Stomach smooth muscle (tissue), 2 donors: ENCODE measurements at regions not wholly inside any gene's neighbourhood (a gene's known extent, or its start where the extent isn't known, plus 50 kb on each side); places are given as distances from the start of the nearest gene placed in this dataset.

Experiments
- H3K27ac ChIP-seq: one replicate; pipeline ENCODE4 v1.7.0; 2013; ENCODE audit warnings: mild to moderate bottlenecking, low read length, inconsistent platforms
- H3K27me3 ChIP-seq, 2 donors: one replicate each; pipeline ENCODE4 v1.7.0; 2013; ENCODE audit warnings: low read length in 2 of 2; ENCODE audit not compliant: insufficient read depth in 2 of 2, control insufficient read depth in 1 of 2
- H3K36me3 ChIP-seq, 2 donors: one replicate each; pipeline ENCODE4 v1.7.0; 2013; ENCODE audit warnings: low read length in 2 of 2; ENCODE audit not compliant: control insufficient read depth in 2 of 2, insufficient read depth in 2 of 2
- H3K4me1 ChIP-seq: one replicate; pipeline ENCODE4 v1.7.0; 2013; ENCODE audit warnings: low read length; ENCODE audit not compliant: control insufficient read depth, insufficient read depth
- H3K4me3 ChIP-seq, 2 donors: one replicate each; pipeline ENCODE4 v1.7.0; 2013; ENCODE audit warnings: low read length in 2 of 2
- H3K9ac ChIP-seq, 2 donors: one replicate each; pipeline ENCODE4 v1.7.0; 2013; ENCODE audit warnings: low read length in 2 of 2, mild to moderate bottlenecking in 1 of 2
- H3K9me3 ChIP-seq, 2 donors: one replicate each; pipeline ENCODE4 v1.7.0; 2013; ENCODE audit warnings: low read length in 2 of 2; ENCODE audit not compliant: control insufficient read depth in 2 of 2
- donor health status: healthy.
- donor health status: Pancreatic carcinoma.

DNA sequence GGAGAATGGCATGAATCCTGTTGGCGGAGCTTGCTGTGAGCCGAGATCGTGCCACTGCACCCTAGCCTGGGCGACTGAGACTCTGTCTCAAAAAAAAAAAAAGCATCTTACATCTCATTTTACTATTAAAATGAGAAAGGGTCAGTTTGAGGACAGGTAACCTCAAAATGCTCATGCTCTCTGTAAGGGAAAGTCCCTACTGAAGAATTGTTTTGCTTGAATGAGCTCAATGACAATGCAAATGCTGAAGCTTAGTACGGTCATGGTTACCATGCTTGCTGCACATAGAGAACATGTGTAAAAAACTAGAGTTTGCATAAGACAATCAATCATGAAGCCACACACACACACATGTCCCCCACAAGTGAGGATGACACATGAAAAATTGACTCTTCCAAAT is 541.8 kb upstream of the AMELY start:
- no peak overlapping the region for H3K4me3 ChIP-seq
- H3K36me3 ChIP-seq, result no peaks in the 10 kb centered on the region
- H3K9me3 ChIP-seq, result no peaks in the 10 kb centered on the region
- H3K4me1 ChIP-seq, result no peaks in the 10 kb centered on the region
- no peak overlapping the region for H3K27ac ChIP-seq
- H3K27me3 ChIP-seq, result no peaks in the 10 kb centered on the region
- no peak overlapping the region for H3K9ac ChIP-seq

DNA sequence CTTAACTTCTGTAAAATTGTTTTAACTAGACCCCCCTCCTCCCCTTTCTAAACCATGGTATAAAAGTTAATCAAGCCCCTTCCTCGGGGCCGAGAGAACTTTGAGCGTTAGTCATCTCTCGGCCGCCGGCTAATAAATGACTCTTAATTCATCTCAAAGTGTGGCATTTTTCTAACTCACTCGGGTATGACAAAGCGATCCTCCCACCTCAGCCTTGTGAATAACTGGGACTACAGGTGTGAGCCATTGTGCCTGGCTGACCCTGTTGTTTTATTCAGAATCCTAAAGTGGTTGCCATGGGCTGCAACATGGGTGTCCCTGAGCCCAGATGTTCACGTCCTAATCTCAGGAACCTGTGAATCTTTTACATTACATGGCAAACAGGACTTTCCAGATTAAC is 540.7 kb upstream of the AMELY start:
- H3K9ac ChIP-seq, result no peak overlapping the region
- H3K4me3 ChIP-seq, result no peak overlapping the region
- H3K27ac ChIP-seq, result no peak overlapping the region
- no peaks in the 10 kb centered on the region for H3K36me3 ChIP-seq
- no peaks in the 10 kb centered on the region for H3K4me1 ChIP-seq
- no peaks in the 10 kb centered on the region for H3K27me3 ChIP-seq
- H3K9me3 ChIP-seq, result no peaks in the 10 kb centered on the region

DNA sequence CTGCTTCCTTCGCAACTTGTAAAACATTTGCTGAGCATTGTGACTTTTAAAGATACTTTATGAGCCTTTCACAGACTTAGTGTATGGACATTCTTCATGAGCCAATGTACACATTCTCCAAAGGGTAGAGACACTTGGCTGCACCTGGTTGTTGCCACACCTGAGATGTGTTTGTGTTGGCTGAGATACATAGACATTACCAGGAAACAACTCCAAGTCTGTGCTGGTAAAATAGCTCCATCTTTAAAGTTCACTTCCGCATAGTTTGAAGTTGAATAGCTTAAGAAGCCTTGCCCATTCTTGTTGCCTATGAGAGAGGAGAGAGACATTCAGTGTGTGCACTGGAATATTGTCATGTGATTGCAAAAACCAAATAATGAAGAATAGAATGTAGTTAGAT is 538.3 kb upstream of the AMELY start:
- Histone ChIP-seq H3K27me3 (no peaks in the 10 kb centered on the region), H3K9me3 (no peaks in the 10 kb centered on the region), H3K4me1 (no peaks in the 10 kb centered on the region), H3K4me3 (no peak overlapping the region), H3K9ac (no peak overlapping the region), H3K27ac (no peak overlapping the region), H3K36me3 (no peaks in the 10 kb centered on the region)

DNA sequence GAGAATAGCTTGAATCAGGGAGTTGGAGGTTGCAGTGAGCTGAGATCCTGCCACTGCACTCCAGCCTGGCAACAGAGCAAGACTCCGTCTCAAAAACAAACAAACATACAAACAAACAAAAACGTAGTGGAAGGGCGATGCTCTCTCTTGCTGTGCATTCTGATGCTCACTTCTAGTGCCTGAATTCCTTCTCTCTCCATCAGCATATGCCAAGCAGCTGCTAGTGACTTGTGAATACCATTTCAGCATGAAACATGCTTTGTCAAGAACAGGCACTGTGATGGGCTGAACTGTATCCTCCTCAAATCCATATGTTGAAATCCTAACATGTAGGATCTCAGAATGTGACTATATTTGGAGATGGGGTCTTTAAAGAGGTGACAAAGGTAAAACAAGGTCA is 537.1 kb upstream of the AMELY start:
- Histone ChIP-seq H3K27ac (no peak overlapping the region), H3K4me3 (no peak overlapping the region), H3K4me1 (no peaks in the 10 kb centered on the region), H3K27me3 (no peaks in the 10 kb centered on the region), H3K9me3 (no peaks in the 10 kb centered on the region), H3K36me3 (no peaks in the 10 kb centered on the region), H3K9ac (no peak overlapping the region)

DNA sequence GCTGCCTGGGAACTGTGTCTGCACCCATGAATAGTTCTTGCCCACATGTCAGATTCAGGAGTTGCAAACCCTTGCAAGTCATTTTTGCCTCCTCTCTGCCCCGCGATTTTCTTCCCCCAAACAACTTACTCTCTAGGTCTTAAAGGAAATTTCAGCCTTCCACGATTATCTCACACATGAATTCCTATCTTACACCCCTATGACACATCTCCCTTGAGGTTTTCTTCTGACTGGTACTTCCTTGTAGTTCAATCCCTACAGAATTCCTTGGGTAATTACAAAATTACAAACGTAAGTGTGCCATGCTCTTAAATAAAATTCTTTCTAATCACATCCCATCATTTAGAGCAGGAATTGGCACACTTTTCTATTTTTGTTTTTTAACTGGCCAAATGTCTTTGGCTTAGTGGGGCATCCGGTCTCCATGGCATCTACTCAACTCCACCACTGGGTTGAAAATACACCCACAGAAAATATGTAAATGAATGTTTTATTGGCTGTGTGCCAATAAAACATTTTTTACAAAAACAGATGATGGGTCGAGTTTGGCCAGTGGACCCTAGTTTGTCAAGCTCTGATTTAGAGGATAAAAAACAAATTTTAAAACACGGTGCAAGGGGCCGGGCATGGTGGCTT is 536.4 kb upstream of the AMELY start:
- Histone ChIP-seq H3K9me3 (no peaks in the 10 kb centered on the region), H3K27me3 (no peaks in the 10 kb centered on the region), H3K36me3 (no peaks in the 10 kb centered on the region), H3K27ac (no peak overlapping the region), H3K9ac (no peak overlapping the region), H3K4me3 (no peak overlapping the region), H3K4me1 (no peaks in the 10 kb centered on the region)

DNA sequence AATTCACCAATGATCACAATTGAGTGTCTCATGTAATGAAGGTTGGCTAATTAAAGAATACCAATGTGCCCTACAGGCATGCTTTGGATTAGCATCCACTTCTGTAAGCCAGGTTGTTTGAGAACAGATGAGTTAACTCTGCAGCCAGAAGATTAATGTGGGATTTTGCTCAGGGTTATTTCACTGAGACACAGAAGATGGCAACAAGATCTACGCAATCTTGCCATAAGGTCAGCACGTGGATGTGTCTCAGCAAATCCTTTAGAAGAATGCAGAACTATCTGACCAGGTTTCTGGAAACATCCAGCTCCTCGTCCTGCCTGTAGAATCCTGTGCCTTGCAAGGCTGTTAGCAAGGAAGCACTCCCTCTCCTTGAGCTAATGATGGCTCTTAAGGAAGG is 532.6 kb upstream of the AMELY start:
- Histone ChIP-seq H3K9ac (no peak overlapping the region), H3K9me3 (no peaks in the 10 kb centered on the region), H3K4me3 (no peak overlapping the region), H3K27me3 (no peaks in the 10 kb centered on the region), H3K36me3 (no peaks in the 10 kb centered on the region), H3K4me1 (no peaks in the 10 kb centered on the region), H3K27ac (no peak overlapping the region)

DNA sequence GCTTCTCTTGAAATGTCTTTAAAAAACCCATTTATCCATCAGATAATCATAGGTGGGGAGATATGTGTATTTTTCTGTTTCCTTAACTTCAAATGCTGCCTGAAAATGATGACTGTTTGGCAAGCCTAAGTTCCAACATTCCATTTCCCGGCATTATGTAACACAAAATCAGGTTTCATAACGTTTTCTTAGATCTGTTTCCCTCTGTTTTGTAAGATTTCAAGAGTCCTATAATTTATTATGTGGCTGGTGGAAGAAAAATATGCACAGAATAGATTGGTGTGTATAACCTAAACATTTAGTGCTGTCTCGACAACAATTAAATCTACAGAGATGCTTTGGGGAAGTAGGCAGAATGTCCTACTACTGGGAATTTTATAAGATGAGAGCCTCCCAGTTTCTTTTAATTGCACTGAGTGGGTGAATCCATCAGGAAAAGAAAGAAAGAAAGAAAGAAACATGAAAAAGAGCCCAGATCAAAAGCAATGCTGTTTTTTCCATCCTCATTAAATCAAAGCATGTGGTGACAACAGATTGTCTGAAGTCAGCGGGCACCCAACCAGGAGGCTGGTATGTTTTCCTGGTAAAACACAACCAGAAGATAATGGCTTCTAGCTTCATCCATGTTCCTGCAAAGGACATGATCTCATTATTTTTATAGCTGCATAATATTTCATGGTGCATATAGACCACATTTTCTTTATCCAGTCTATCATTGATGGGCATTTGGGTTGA is 529.4 kb upstream of the AMELY start:
- Histone ChIP-seq H3K4me3 (no peak overlapping the region), H3K9me3 (no peaks in the 10 kb centered on the region), H3K4me1 (no peaks in the 10 kb centered on the region), H3K27me3 (no peaks in the 10 kb centered on the region), H3K27ac (no peak overlapping the region), H3K36me3 (no peaks in the 10 kb centered on the region), H3K9ac (no peak overlapping the region)

DNA sequence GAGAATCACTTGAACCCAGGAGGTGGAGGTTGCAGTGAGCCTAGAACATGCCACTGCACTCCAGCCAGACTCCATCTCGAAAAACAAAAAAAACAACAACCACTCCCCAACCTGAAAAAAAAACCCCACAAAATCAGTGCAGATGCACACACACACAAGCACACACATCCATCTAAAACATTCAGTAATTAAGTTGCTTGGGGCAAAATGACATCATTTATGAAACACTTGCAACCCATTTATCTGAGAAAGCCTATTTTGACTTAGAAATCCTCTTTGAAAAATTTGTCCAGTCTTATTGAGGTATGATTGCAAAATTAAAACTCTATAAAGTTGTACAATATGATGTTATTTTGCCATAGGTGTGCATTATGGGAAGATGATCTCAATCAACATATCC is 525.5 kb upstream of the AMELY start:
- no peaks in the 10 kb centered on the region for H3K27me3 ChIP-seq

DNA sequence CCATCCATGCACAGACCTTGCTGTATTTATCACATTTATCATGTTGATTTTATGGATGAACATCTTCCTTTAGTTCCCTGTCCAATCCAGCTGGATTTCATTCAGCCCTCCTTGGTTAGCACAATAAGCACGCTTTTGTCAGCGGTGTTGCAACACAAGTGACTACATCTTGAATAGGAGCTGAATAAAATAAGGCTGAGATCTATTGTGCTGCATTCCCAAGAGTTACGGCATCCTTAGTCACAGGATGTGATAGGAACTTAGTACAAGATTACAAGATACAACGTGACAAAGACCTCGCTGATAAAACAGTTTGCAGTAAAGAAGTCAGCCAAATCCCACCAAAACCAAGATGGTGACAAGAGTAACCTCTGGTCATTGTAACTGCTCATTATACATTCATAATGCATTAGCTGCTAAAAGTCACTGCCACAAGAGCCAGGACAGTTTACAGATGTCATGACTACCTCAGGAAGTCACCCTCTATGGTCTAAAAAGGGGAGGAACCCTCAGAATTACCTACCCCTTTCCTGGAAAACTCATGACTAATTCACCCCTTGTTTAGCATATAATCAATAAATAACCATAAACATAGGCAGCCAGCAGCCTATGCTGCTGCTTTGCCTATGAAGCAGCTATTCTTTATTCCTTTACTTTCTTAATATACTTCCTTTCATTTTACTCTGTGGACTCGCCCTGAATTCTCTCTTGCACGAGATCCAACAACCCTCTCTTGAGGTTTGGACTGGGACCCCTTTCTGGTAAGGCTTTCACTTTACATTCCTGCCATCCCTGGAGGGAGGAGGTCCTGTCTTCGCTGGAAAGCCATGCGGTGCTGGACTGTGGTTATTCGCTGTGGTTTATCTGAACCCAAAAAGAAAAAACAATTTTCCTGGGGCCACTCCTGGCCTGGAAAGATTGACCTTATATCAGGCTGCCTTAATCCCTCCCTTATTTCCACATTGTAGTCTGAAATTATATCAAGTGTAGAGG is 522.6 kb upstream of the AMELY start:
- Histone ChIP-seq H3K36me3 (no peaks in the 10 kb centered on the region), H3K4me1 (no peaks in the 10 kb centered on the region), H3K9me3 (no peaks in the 10 kb centered on the region), H3K9ac (no peak overlapping the region), H3K27ac (no peak overlapping the region), H3K4me3 (no peak overlapping the region), H3K27me3 (no peaks in the 10 kb centered on the region)

More for the DNA sequence above, 525.5 kb upstream of the AMELY start:
- H3K27ac ChIP-seq, result no peak overlapping the region
- H3K4me3 ChIP-seq, result no peak overlapping the region
- no peaks in the 10 kb centered on the region for H3K36me3 ChIP-seq
- H3K4me1 ChIP-seq, result no peaks in the 10 kb centered on the region
- no peak overlapping the region for H3K9ac ChIP-seq
- no peaks in the 10 kb centered on the region for H3K9me3 ChIP-seq

DNA sequence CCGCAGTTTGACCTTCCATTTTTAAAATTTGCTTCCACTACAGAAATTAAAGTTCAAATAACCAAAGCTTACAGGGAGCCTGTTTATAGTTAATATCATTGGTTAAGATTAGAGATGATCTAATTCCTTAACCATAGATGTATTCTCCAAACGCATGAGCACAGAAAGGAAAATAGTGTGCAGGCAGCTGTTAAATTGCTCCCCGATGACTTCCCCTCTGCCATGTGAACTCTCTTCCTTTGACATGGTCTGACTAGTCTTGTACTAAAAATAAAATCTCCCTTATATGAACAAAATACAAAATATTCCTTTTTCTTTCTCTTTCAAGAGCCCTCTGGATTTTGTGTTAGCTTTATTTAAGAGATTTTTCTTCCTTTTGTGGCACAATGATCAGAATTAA is 507.6 kb upstream of the AMELY start:
- H3K27me3 ChIP-seq, result no peaks in the 10 kb centered on the region
- no peaks in the 10 kb centered on the region for H3K4me1 ChIP-seq
- H3K9me3 ChIP-seq, result no peaks in the 10 kb centered on the region
- H3K9ac ChIP-seq, result no peak overlapping the region
- H3K27ac ChIP-seq, result no peak overlapping the region
- no peaks in the 10 kb centered on the region for H3K36me3 ChIP-seq
- H3K4me3 ChIP-seq, result no peak overlapping the region
